ENCODE measurements at regions not wholly inside any gene's neighbourhood (a gene's known extent, or its start where the extent isn't known, plus 50 kb on each side); places are given as distances from the start of the nearest gene placed in this dataset.

- no peak for TF ChIP-seq CTBP1 (IDR thresholded peaks at IDR 0.05; ENCODE audit: borderline replicate concordance)
- TF ChIP-seq FOXP4 (CRISPR knock-in tag; IDR thresholded peaks at IDR 0.05; ENCODE audit: borderline replicate concordance) = no peak
- no peak for TF ChIP-seq CTCF (IDR thresholded peaks at IDR 0.05 in 2 of 3, conservative IDR thresholded peaks at IDR 0.05 in 1 of 3; ENCODE audit: insufficient read depth in 2 of 3, low read depth in 1 of 3, low read length in 3 of 3)
- TF ChIP-seq ZBTB9 (CRISPR knock-in tag; IDR thresholded peaks at IDR 0.05) = no peak
- no peak for TF ChIP-seq PHB2 (IDR thresholded peaks at IDR 0.05; ENCODE audit: low read depth)
- no peak for TF ChIP-seq LEF1 (IDR thresholded peaks at IDR 0.05)
- TF ChIP-seq YY1 (IDR thresholded peaks at IDR 0.05; ENCODE audit: borderline replicate concordance in 1 of 3, control insufficient read depth in 1 of 3, extremely low read depth in 1 of 3, insufficient read depth in 3 of 3, insufficient read length in 1 of 3, insufficient replicate concordance in 2 of 3, low read depth in 1 of 3, low read length in 2 of 3) = no peak
- no peak for TF ChIP-seq HMGXB4 (CRISPR knock-in tag; IDR thresholded peaks at IDR 0.05)
- no peak for TF ChIP-seq TEAD1 (CRISPR knock-in tag; IDR thresholded peaks at IDR 0.05)
- no peak for TF ChIP-seq TAF7 (tag; IDR thresholded peaks at IDR 0.05)
- no peak for TF ChIP-seq MAFF (IDR thresholded peaks at IDR 0.05; ENCODE audit: low read length)
- TF ChIP-seq ZNF639 (CRISPR knock-in tag; conservative IDR thresholded peaks at IDR 0.05 in 1 of 2, IDR thresholded peaks at IDR 0.05 in 1 of 2) = no peak
- TF ChIP-seq SAFB2 (IDR thresholded peaks at IDR 0.05; ENCODE audit: borderline replicate concordance, low read depth, low read length, severe bottlenecking) = no peak
- TF ChIP-seq BCL6 (CRISPR knock-in tag; IDR thresholded peaks at IDR 0.05) = no peak
These were observed 91.0 kb upstream of the GPR26 start for GRCh38 chr10:123575105-123575504.
